GM12878 (cell line): ENCODE measurements at regions not wholly inside any gene's neighbourhood (a gene's known extent, or its start where the extent isn't known, plus 50 kb on each side); places are given as distances from the start of the nearest gene placed in this dataset.

Experiments used
- ATAC-seq: fragments of 200-7000 bp; cut with Tn5 transposase; 3 replicates; pipeline ENCODE4 v1.9.1; 2020; ENCODE audit warnings: mild to moderate bottlenecking, moderate library complexity
- BruUV-seq: library from RNA; stranded (reverse); fragments of 400-500 nt; replicated peaks from 2 replicates; lab custom pipeline; 2021; lab: Mats Ljungman, UMichigan
- CTCF ChIA-PET: fragments of 300-600 bp; sonication (Branson Sonifier 250); formaldehyde crosslinking; extraction: SDS; loops from one replicate; lab custom pipeline; 2021; ENCODE audit warnings: inconsistent platforms; lab: Yijun Ruan, JAX
- POLR2A ChIA-PET: fragments of 350-600 bp; formaldehyde crosslinking; extraction: SDS; loops from one replicate; lab custom pipeline; 2021; ENCODE audit warnings: inconsistent platforms; lab: Charles Lee
- RAD21 ChIA-PET: fragments of 300-600 bp; sonication (Branson Sonifier 250); formaldehyde crosslinking; loops from one replicate; lab custom pipeline; 2023; ENCODE audit warnings: antibody characterized with exemption; ENCODE audit not compliant: unreplicated experiment; lab: Charles Lee
- SMC1A ChIA-PET: fragments of 300-600 bp; sonication (Branson Sonifier 250); formaldehyde crosslinking; loops from one replicate; lab custom pipeline; 2023; ENCODE audit not compliant: unreplicated experiment, uncharacterized antibody; lab: Charles Lee
- DNase-seq: peaks from one replicate; pipeline ENCODE4 v3.0.0-alpha.2; 2011; ENCODE audit warnings: low read depth, low spot score
- FAIRE-seq: peaks from 3 replicates; lab custom pipeline; 2011; peaks lifted over from hg19 to GRCh38; lab: Jason Lieb, UNC
- H2AFZ ChIP-seq: 2 replicates; pipeline ENCODE4 v1.6.0; 2011; ENCODE audit warnings: low read depth, low read length, control low read depth; ENCODE audit not compliant: control insufficient read depth
- H3K27ac ChIP-seq: 2 replicates; pipeline ENCODE4 v1.5.1; 2011; ENCODE audit warnings: control low read depth; ENCODE audit not compliant: control insufficient read depth, insufficient read depth
- H3K27me3 ChIP-seq, 2 experiments: replicated peaks in 1 of 2; 2 replicates each; pipeline versions ENCODE4 v1.6.0 to v1.6.1; 2011; ENCODE audit warnings: low read length in 1 of 2; ENCODE audit not compliant: control insufficient read depth in 2 of 2, insufficient read depth in 2 of 2
- H3K36me3 ChIP-seq, 2 experiments: 2 replicates each; pipeline ENCODE4 v1.5.1; 2011; ENCODE audit warnings: low read length in 1 of 2; ENCODE audit not compliant: control insufficient read depth in 2 of 2, insufficient read depth in 2 of 2
- H3K4me1 ChIP-seq: 2 replicates; pipeline ENCODE4 v1.6.1; 2011; ENCODE audit warnings: mild to moderate bottlenecking, low read length, moderate library complexity, mixed read lengths; ENCODE audit not compliant: control insufficient read depth, insufficient read depth
- H3K4me2 ChIP-seq: 2 replicates; pipeline ENCODE4 v1.6.0; 2011; ENCODE audit warnings: control low read depth; ENCODE audit not compliant: control insufficient read depth, insufficient read depth
- H3K4me3 ChIP-seq: fragments of 200-600 bp; sonication (generic); 2 replicates; pipeline ENCODE4 v1.5.1; 2016
- H3K79me2 ChIP-seq: 2 replicates; pipeline ENCODE4 v1.6.0; 2011; ENCODE audit warnings: low read length; ENCODE audit not compliant: control insufficient read depth, insufficient read depth
- H3K9ac ChIP-seq: 2 replicates; pipeline ENCODE4 v1.8.0; 2011; ENCODE audit warnings: low read length, control low read depth, mixed read lengths; ENCODE audit not compliant: control insufficient read depth, insufficient read depth
- H3K9me3 ChIP-seq: replicated peaks from 3 replicates; pipeline ENCODE4 v1.5.1; 2011; ENCODE audit warnings: mild to moderate bottlenecking, low read length; ENCODE audit not compliant: control insufficient read depth, insufficient read depth
- H4K20me1 ChIP-seq: 2 replicates; pipeline ENCODE4 v1.6.0; 2011; ENCODE audit not compliant: control insufficient read depth, insufficient read depth
- HDAC6 ChIP-seq: fragments of 200-600 bp; sonication (generic); IDR thresholded peaks from one replicate; pipeline ENCODE4 v1.8.0; 2017; ENCODE audit warnings: antibody characterized with exemption; ENCODE audit not compliant: unreplicated experiment
- MEF2B ChIP-seq: fragments of 450-650 bp; IDR thresholded peaks from 2 replicates; pipeline ENCODE4 v1.6.1; 2018; ENCODE audit warnings: mild to moderate bottlenecking, moderate library complexity; ENCODE audit not compliant: partially characterized antibody, poor library complexity, severe bottlenecking
- MLLT1 ChIP-seq: fragments of 450-650 bp; IDR thresholded peaks from 2 replicates; pipeline ENCODE4 v1.6.1; 2016; ENCODE audit warnings: mild to moderate bottlenecking
- RBBP5 ChIP-seq: fragments of 200-600 bp; sonication (generic); conservative IDR thresholded peaks from 2 replicates; pipeline ENCODE4 v1.6.1; 2016
- RUNX3 ChIP-seq: IDR thresholded peaks from 2 replicates; pipeline ENCODE4 v1.6.1; 2012; ENCODE audit warnings: low read length, inconsistent platforms
- SIN3A ChIP-seq: IDR thresholded peaks from 2 replicates; pipeline ENCODE4 v1.6.1; 2012; ENCODE audit warnings: low read depth, low read length, improper control_type of control experiment
- SRF ChIP-seq, 2 experiments: IDR thresholded peaks; 2 replicates each; pipeline ENCODE4 v1.6.1; 2011; ENCODE audit warnings: low read depth in 2 of 2, low read length in 2 of 2, mild to moderate bottlenecking in 1 of 2, moderate library complexity in 1 of 2
- STAT1 ChIP-seq: fragments of 450-650 bp; conservative IDR thresholded peaks from 2 replicates; pipeline ENCODE4 v1.6.1; 2014; ENCODE audit warnings: antibody characterized with exemption, mild to moderate bottlenecking
- ZNF687 ChIP-seq: fragments of 450-650 bp; IDR thresholded peaks from 2 replicates; pipeline ENCODE4 v1.6.1; 2017; ENCODE audit warnings: mild to moderate bottlenecking, moderate library complexity
- WGBS: methylation state at CpG from one replicate; pipeline ENCODE4 v1.1.6; 2016; ENCODE audit warnings: low lambda C conversion rate; ENCODE audit not compliant: insufficient replicate concordance, insufficient coverage; ENCODE audit errors: missing lambda C conversion rate; 5-methylcytosine and 5-hydroxymethylcytosine counted together
- in situ Hi-C: fragments of 300-500 bp; cut with MboI; formaldehyde crosslinking; loops from 9 replicates; pipeline ENCODE4 v1.14.3; 2018; ENCODE audit warnings: mixed read lengths
- intact Hi-C: fragments of 100-400 bp; cut with micrococcal nuclease; formaldehyde crosslinking; loops from one replicate; pipeline ENCODE4 v1.14.2; 2022; ENCODE audit not compliant: unreplicated experiment

DNA sequence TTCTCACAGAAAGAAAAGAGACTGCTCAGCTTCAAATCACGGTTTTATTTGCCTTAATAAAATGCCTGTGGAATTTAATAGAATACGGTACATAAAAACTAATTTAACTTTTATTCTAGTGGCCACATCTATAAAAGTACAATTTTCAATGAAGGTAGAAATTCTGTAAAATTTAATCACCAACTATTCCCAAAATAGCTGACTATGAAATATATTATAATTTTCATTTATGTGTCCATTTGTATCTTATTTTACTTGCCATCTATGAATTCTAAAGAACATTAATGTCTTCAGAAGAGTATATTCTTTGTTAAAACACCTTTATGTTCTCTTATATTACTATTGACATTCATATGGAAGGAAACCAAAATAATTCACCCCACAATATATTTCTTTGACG is 192.6 kb downstream of the BTBD3 start (continued):
- no peak for TF ChIP-seq STAT1

DNA sequence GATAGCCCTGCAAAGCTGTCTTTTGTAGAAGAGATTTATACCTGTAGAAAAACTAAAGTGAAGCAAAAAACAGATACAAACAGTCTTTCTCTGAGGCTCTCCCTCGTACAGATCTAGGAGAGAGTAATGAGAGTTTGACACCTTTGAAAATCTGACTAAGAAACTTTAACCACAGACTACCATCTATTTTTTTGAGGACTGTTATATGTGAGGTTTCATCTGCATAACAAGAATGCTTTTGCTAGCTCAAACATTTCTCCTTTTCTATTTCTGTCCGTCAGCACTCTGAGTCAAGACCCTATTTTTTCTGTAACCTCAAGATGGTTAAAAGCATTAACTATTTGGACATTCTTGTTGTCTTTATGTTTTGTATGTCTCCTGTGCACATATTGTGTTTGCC is 193.0 kb downstream of the BTBD3 start:
- Histone ChIP-seq H3K4me3 (no peak overlapping the region), H3K9me3 (no peaks in the 10 kb centered on the region), H3K36me3 (no peaks in the 10 kb centered on the region), H3K4me2 (no peak overlapping the region), H2AFZ (no peak overlapping the region), H3K27ac (no peak overlapping the region), H3K79me2 (no peaks in the 10 kb centered on the region), H3K27me3 (no peaks in the 10 kb centered on the region)
- CTCF ChIA-PET, result no interaction called here
- ATAC-seq, result no peak
- DNase-seq, result no peak
- POLR2A ChIA-PET, result no interaction called here
- no TSS peak for BruUV-seq
- 0% methylated on average over 2 of the region's 2 CpGs for WGBS
- no peak for TF ChIP-seq RBBP5
- no peak for TF ChIP-seq MLLT1
- TF ChIP-seq RUNX3, result no peak
- TF ChIP-seq SIN3A, result no peak
- no peak for TF ChIP-seq MEF2B
- TF ChIP-seq ZNF687, result no peak
- no peak for TF ChIP-seq SRF (IDR thresholded peaks at IDR 0.05; ENCODE audit: low read depth in 2 of 2, low read length in 2 of 2)
- TF ChIP-seq HDAC6, result no peak
- TF ChIP-seq, all 136 proteins: peak for 0
- intact Hi-C loops (no loop called here), in situ Hi-C loops (no loop called here)
- RAD21 ChIA-PET, result no interaction called here
- H4K20me1 ChIP-seq, result no peaks in the 10 kb centered on the region
- H3K4me1 ChIP-seq, result no peaks in the 10 kb centered on the region
- FAIRE-seq, result no peak
- SMC1A ChIA-PET, result no interaction called here
- H3K9ac ChIP-seq, result no peak overlapping the region
